ENCODE measurements at regions not wholly inside any gene's neighbourhood (a gene's known extent, or its start where the extent isn't known, plus 50 kb on each side); places are given as distances from the start of the nearest gene placed in this dataset.
A peak's percentile ranks its signal among the peaks of the same experiment; 100 is the strongest.

DNA sequence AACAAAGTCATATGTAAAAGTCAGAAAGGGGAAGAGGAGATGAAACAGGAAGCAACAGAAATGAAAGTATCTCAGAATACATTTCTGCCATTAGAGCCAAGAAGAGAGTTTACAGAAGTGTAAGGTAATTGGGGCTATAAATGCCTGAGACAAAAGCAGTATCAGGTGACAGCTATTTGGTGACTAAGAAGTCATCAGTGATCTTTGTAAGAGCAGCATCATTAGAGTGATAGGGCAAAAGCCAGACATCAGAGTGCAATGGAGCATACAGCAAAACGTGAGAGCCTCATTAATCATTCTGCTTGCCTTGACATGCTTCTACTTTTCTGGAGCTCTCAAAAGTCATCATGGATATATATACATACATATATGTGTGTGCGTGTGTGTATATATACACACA is 804.7 kb upstream of the PIK3C3 start:
- no peak overlapping the region for H3K4me2 ChIP-seq (ENCODE audit: low read depth, low read length, poor library complexity, severe bottlenecking)
- peak overlapping the region; percentile 23; the same call in 1 of the 2 replicates for H3K27ac ChIP-seq (ENCODE audit: low read depth, low read length)
- H4K20me1 ChIP-seq (ENCODE audit: low read depth, low read length), result no peaks in the 10 kb centered on the region
- H3K9me3 ChIP-seq (ENCODE audit: insufficient read depth, low read length), result no peaks in the 10 kb centered on the region; the same call in 1 of the 2 replicates
- H3K36me3 ChIP-seq (ENCODE audit: low read length), result no peaks in the 10 kb centered on the region
- no peak overlapping the region for H3K9ac ChIP-seq (ENCODE audit: low read length)
- no peak for TF ChIP-seq EZH2phosphoT487 (conservative IDR thresholded peaks at IDR 0.05; ENCODE audit: low read length)
- TF ChIP-seq, protein P1, sequence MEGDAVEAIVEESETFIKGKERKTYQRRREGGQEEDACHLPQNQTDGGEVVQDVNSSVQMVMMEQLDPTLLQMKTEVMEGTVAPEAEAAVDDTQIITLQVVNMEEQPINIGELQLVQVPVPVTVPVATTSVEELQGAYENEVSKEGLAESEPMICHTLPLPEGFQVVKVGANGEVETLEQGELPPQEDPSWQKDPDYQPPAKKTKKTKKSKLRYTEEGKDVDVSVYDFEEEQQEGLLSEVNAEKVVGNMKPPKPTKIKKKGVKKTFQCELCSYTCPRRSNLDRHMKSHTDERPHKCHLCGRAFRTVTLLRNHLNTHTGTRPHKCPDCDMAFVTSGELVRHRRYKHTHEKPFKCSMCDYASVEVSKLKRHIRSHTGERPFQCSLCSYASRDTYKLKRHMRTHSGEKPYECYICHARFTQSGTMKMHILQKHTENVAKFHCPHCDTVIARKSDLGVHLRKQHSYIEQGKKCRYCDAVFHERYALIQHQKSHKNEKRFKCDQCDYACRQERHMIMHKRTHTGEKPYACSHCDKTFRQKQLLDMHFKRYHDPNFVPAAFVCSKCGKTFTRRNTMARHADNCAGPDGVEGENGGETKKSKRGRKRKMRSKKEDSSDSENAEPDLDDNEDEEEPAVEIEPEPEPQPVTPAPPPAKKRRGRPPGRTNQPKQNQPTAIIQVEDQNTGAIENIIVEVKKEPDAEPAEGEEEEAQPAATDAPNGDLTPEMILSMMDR (IDR thresholded peaks at IDR 0.05; ENCODE audit: insufficient read depth, low read length, poor library complexity, severe bottlenecking), result no peak
- H3K79me2 ChIP-seq (ENCODE audit: insufficient read depth, low read length), result no peaks in the 10 kb centered on the region
- no peaks in the 10 kb centered on the region for H3F3A ChIP-seq (ENCODE audit: insufficient read depth)
- no peak overlapping the region for H2AFZ ChIP-seq (ENCODE audit: low read depth, low read length, severe bottlenecking)
- no peaks in the 10 kb centered on the region for H3K27me3 ChIP-seq (ENCODE audit: low read length)
- no peaks in the 10 kb centered on the region for H3K9me2 ChIP-seq (replicated peaks; ENCODE audit: insufficient read depth, low read length)
- no peak overlapping the region for H3K4me3 ChIP-seq (ENCODE audit: insufficient read depth, low read length, poor library complexity, severe bottlenecking)

DNA sequence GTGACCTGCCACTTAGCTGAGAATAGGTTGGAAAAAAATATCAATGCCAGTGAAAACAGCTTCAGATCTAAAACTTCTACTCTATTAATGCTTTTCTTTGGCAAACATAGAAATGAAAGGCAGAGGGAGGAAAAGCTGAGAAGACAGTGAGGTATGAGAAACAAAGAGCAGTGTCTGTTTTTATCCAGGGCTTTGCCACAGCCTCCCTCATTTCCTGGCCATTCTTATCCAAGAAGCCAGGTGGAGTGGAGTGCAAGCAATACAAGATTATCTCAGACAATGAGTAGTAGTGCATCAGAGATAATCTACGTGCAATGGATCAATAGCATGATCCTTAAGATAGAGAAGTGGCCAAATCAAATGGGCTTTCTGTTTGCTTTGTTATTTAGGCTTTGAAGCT is 808.7 kb upstream of the PIK3C3 start:
- H3K27me3 ChIP-seq (ENCODE audit: low read length), result no peaks in the 10 kb centered on the region
- H3K9ac ChIP-seq (ENCODE audit: low read length), result no peak overlapping the region
- H3K79me2 ChIP-seq (ENCODE audit: insufficient read depth, low read length), result no peaks in the 10 kb centered on the region
- H4K20me1 ChIP-seq (ENCODE audit: low read depth, low read length), result no peaks in the 10 kb centered on the region
- H3K4me3 ChIP-seq (ENCODE audit: insufficient read depth, low read length, poor library complexity, severe bottlenecking), result no peak overlapping the region
- H3K4me2 ChIP-seq (ENCODE audit: low read depth, low read length, poor library complexity, severe bottlenecking), result no peak overlapping the region
- no peaks in the 10 kb centered on the region for H3F3A ChIP-seq (ENCODE audit: insufficient read depth)
- H3K9me2 ChIP-seq (replicated peaks; ENCODE audit: insufficient read depth, low read length), result no peaks in the 10 kb centered on the region
- H3K36me3 ChIP-seq (ENCODE audit: low read length), result no peaks in the 10 kb centered on the region
- no peak for TF ChIP-seq EZH2phosphoT487 (conservative IDR thresholded peaks at IDR 0.05; ENCODE audit: low read length)
- TF ChIP-seq, protein P1 (IDR thresholded peaks at IDR 0.05; ENCODE audit: insufficient read depth, low read length, poor library complexity, severe bottlenecking), result no peak
- no peak overlapping the region for H3K27ac ChIP-seq (ENCODE audit: low read depth, low read length)
- H3K9me3 ChIP-seq (ENCODE audit: insufficient read depth, low read length), result no peaks in the 10 kb centered on the region
- no peak overlapping the region for H2AFZ ChIP-seq (ENCODE audit: low read depth, low read length, severe bottlenecking)

DNA sequence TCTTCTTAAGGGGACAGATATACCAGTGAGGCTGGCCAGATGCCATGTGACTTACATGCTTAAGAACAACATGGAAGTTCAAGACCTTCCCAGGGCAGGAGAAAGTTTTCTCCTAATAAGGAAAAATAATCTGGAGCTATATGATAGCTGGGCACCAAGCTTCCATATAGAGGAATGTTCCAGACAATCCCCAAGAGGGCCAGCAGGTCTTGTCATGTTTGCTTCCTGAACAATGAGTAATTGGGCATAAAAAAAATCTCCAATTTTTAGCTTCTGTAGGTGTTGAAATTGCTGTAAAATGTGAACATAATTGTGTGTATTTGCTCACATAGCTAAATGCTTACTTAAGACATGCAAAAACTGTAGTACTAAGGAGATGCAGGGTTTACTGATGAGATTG is 809.5 kb upstream of the PIK3C3 start:
- Histone ChIP-seq H4K20me1 (ENCODE audit: low read depth, low read length) (no peaks in the 10 kb centered on the region), H3F3A (ENCODE audit: insufficient read depth) (no peaks in the 10 kb centered on the region), H2AFZ (ENCODE audit: low read depth, low read length, severe bottlenecking) (no peak overlapping the region), H3K27ac (ENCODE audit: low read depth, low read length) (no peak overlapping the region), H3K27me3 (ENCODE audit: low read length) (no peaks in the 10 kb centered on the region), H3K9me2 (replicated peaks; ENCODE audit: insufficient read depth, low read length) (no peaks in the 10 kb centered on the region), H3K36me3 (ENCODE audit: low read length) (no peaks in the 10 kb centered on the region), H3K4me3 (ENCODE audit: insufficient read depth, low read length, poor library complexity, severe bottlenecking) (no peak overlapping the region), H3K9me3 (ENCODE audit: insufficient read depth, low read length) (no peaks in the 10 kb centered on the region), H3K9ac (ENCODE audit: low read length) (no peak overlapping the region), H3K4me2 (ENCODE audit: low read depth, low read length, poor library complexity, severe bottlenecking) (no peak overlapping the region), H3K79me2 (ENCODE audit: insufficient read depth, low read length) (no peaks in the 10 kb centered on the region)
- no peak for TF ChIP-seq EZH2phosphoT487 (conservative IDR thresholded peaks at IDR 0.05; ENCODE audit: low read length)
- TF ChIP-seq, protein P1 (IDR thresholded peaks at IDR 0.05; ENCODE audit: insufficient read depth, low read length, poor library complexity, severe bottlenecking), result no peak

Data from SU-DHL-6 (cell line).